GM13977 (cell line): ENCODE measurements at regions not wholly inside any gene's neighbourhood (a gene's known extent, or its start where the extent isn't known, plus 50 kb on each side); places are given as distances from the start of the nearest gene placed in this dataset.

Source experiments
- DNase-seq: peaks from one replicate; pipeline ENCODE4 v3.0.0; 2012; ENCODE audit warnings: low spot score
- CTCF ChIP-seq: IDR thresholded peaks from 2 replicates; pipeline ENCODE4 v1.5.1; 2012; ENCODE audit warnings: mild to moderate bottlenecking, control low read depth; ENCODE audit not compliant: insufficient read depth; ENCODE audit errors: extremely low read depth, missing control alignments
- in situ Hi-C: fragments of 300-500 bp; cut with MboI; formaldehyde crosslinking; loops from one replicate; pipeline ENCODE4 v1.12.0; 2022; ENCODE audit warnings: low sequenced_read_pairs, low pct_unique_long_range_greater_than_20kb, mixed read lengths, inconsistent platforms; ENCODE audit not compliant: unreplicated experiment

GRCh38 chr11:27234961-27235360, 128.1 kb downstream of the CCDC34 start:
- in situ Hi-C loops: no loop called here
- TF ChIP-seq CTCF: no peak
- DNase-seq: no peak

GRCh38 chr11:27234043-27234668, 128.9 kb downstream of the CCDC34 start:
- no peak for TF ChIP-seq CTCF
- no peak for DNase-seq
- in situ Hi-C loops: no loop called here

GRCh38 chr11:27233654-27234042, 129.4 kb downstream of the CCDC34 start:
- in situ Hi-C loops: no loop called here
- no peak for TF ChIP-seq CTCF
- DNase-seq: no peak

- TF ChIP-seq CTCF: no peak
Measured at GRCh38 chr11:27231530-27231929, 131.5 kb downstream of the CCDC34 start.

GRCh38 chr11:27230192-27230572, 132.8 kb downstream of the CCDC34 start:
- TF ChIP-seq CTCF: no peak
- DNase-seq: no peak
- in situ Hi-C loops: no loop called here

More at GRCh38 chr11:27231530-27231929, 131.5 kb downstream of the CCDC34 start:
- no peak for DNase-seq
- in situ Hi-C loops: no loop called here

GRCh38 chr11:27229511-27230191, 133.4 kb downstream of the CCDC34 start:
- DNase-seq: no peak
- TF ChIP-seq CTCF: no peak
- in situ Hi-C loops: no loop called here
